SJCRH30 (cell line): ENCODE measurements at regions not wholly inside any gene's neighbourhood (a gene's known extent, or its start where the extent isn't known, plus 50 kb on each side); places are given as distances from the start of the nearest gene placed in this dataset.
A peak's percentile ranks its signal among the peaks of the same experiment; 100 is the strongest.

Source experiments
- DNase-seq, 2 experiments: peaks; one replicate each; pipeline ENCODE4 v3.0.0-alpha.2; 2015 to 2020
- H3K27ac ChIP-seq: fragments of 250-450 bp; sonication (Bioruptor Pico); 2 replicates; pipeline ENCODE4 v1.5.1; 2020; ENCODE audit warnings: mild to moderate bottlenecking, moderate library complexity
- H3K27me3 ChIP-seq: fragments of 250-450 bp; sonication (Bioruptor Pico); 2 replicates; pipeline ENCODE4 v1.5.1; 2020; ENCODE audit warnings: mild to moderate bottlenecking, moderate library complexity
- H3K36me3 ChIP-seq: fragments of 250-450 bp; sonication (Bioruptor Pico); 2 replicates; pipeline ENCODE4 v1.5.1; 2020; ENCODE audit warnings: mild to moderate bottlenecking, moderate library complexity
- H3K4me1 ChIP-seq: fragments of 250-450 bp; sonication (Bioruptor Pico); 2 replicates; pipeline ENCODE4 v1.5.1; 2020; ENCODE audit warnings: mild to moderate bottlenecking, moderate library complexity
- H3K4me3 ChIP-seq: fragments of 250-450 bp; sonication (Bioruptor Pico); 2 replicates; pipeline ENCODE4 v1.5.1; 2020; ENCODE audit warnings: mild to moderate bottlenecking, moderate library complexity
- H3K9me3 ChIP-seq: fragments of 250-450 bp; sonication (Bioruptor Pico); replicated peaks from 2 replicates; pipeline ENCODE4 v1.5.1; 2020; ENCODE audit warnings: mild to moderate bottlenecking, moderate library complexity

GRCh38 chr4:4667622-4668081 is 125.8 kb upstream of the STX18 start:
- Histone ChIP-seq H3K9me3 (no peaks in the 10 kb centered on the region), H3K27me3 (no peaks in the 10 kb centered on the region), H3K27ac (no peak overlapping the region), H3K4me3 (no peak overlapping the region), H3K36me3 (no peaks in the 10 kb centered on the region), H3K4me1 (peaks cover 3% of the 10 kb centered on the region; the same call in 1 of the 2 replicates)
- no peak for DNase-seq

DNA sequence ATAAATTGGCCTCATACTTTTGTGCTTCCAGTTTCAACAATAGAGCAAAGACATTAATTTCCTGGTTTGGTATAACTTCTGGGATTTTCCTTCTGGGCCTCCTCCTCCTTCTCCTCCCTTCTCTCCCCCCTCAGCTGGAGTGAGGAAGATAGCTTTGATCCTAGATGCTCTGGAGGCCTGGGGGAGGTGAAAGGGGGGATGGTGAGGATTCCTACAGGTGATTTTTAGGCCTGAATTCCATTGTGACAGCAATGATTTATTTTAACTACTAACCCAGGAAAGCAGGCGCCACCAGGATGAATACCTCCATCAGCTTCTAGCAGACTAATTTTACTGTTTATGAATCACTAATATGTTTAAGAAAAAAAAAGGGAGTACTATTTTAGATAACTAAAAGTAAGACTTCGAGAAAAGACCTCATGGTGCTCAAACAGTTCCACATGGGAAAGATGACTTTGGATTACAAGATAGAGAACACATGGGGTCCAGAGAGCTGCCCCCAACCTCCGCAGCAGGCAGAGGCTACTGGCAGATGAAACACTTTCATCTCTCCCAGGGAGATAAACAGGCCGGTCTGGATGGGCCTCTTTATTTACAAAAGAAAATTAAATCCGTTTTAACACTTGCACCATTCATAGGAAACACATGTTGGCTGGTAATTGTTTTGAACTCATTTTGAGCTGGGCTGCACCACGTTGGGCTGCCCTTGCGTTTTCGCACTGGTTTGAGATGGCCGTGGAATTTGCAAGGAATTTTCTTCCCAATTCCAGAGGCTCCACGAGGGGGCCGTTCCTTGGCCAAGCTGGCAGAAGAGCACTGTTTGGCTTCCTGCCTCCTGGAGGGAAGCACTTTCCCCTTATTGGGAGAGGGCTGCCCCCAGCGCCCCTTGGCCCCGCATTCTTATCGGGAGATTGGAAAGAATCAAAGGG is 125.1 kb upstream of the STX18 start:
- H3K4me3 ChIP-seq: no peak overlapping the region
- H3K9me3 ChIP-seq: no peaks in the 10 kb centered on the region
- no peaks in the 10 kb centered on the region for H3K27me3 ChIP-seq
- peaks cover 3% of the 10 kb centered on the region; the same call in 1 of the 2 replicates for H3K4me1 ChIP-seq
- no peak overlapping the region for H3K27ac ChIP-seq
- no peaks in the 10 kb centered on the region for H3K36me3 ChIP-seq
- DNase-seq: no peak

GRCh38 chr4:4666187-4666586 is 124.3 kb upstream of the STX18 start:
- no peak for DNase-seq
- H3K9me3 ChIP-seq: no peaks in the 10 kb centered on the region
- H3K27ac ChIP-seq: no peak overlapping the region
- H3K36me3 ChIP-seq: no peaks in the 10 kb centered on the region
- no peaks in the 10 kb centered on the region for H3K27me3 ChIP-seq
- H3K4me1 ChIP-seq: peaks cover 3% of the 10 kb centered on the region; the same call in 1 of the 2 replicates
- no peak overlapping the region for H3K4me3 ChIP-seq

DNA sequence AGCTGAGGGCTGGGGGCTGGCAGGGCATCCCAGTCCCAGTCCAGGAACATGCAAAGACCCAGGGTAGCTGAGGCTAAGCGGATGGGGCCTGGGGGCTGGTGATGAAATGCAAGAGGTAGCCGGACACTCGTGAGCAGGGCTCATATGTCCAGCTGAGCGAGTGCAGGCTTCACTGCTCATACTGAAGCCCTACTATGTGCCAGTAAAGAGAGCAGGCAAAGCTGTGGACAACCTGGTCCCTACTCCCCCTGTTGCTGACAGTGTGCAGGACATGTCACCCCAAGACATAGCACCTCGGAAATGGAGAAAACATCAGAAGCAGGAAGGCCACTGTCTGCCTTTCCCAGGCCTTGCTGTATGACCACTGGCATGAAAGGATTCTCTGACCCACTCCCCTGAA is 122.4 kb upstream of the STX18 start:
- H3K36me3 ChIP-seq: no peaks in the 10 kb centered on the region
- H3K4me1 ChIP-seq: 0 out of 2 replicates have a peak, but pooled peaks cover 3% of the 10 kb centered on the region
- no peak overlapping the region for H3K27ac ChIP-seq
- no peaks in the 10 kb centered on the region for H3K9me3 ChIP-seq
- DNase-seq: no peak
- H3K4me3 ChIP-seq: no peak overlapping the region
- no peaks in the 10 kb centered on the region for H3K27me3 ChIP-seq

DNA sequence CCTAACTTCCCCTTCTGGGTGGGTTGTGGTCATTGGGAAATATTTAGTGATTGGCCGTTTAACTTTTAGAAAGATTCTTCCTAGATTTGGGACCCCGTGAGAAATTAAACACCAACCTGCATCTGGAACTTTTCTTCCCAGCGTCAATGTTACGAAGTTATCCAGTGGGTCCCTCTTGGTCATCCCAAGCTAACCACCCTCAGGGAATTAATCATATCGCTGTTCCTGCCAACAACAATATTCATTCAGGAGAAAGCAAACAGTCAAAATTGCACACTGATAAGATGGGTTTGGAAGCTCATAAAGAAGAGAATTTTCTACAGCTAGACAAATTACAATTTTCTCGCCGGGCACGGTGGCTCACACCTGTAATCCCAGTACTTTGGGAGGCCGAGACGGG is 121.2 kb upstream of the STX18 start:
- DNase-seq: no peak
- no peak overlapping the region for H3K27ac ChIP-seq
- 0 out of 2 replicates have a peak, but pooled peaks cover 3% of the 10 kb centered on the region for H3K4me1 ChIP-seq
- no peak overlapping the region for H3K4me3 ChIP-seq
- no peaks in the 10 kb centered on the region for H3K36me3 ChIP-seq
- H3K9me3 ChIP-seq: no peaks in the 10 kb centered on the region
- H3K27me3 ChIP-seq: no peaks in the 10 kb centered on the region

DNA sequence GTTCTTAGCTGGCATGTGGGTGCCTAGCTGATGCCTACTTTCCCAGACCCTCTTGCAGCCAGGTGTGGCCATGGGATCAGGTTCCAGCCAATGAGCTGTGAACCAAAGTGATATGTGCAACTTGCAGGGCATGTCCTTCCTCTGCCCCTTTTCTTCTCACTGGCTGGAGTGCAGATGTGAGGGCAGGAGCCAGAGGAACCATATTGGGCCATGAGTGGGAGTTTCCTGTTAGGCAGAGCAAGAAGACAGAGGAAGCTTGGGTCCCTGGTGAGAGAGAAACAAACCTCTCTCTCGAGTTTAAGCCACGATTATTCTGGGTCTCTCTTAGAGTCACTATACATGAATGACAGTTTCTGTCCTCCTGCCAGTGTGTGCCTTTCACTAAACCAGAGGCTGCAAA is 120.4 kb upstream of the STX18 start:
- H3K36me3 ChIP-seq: no peaks in the 10 kb centered on the region
- DNase-seq: no peak
- H3K27ac ChIP-seq: no peak overlapping the region
- no peak overlapping the region for H3K4me3 ChIP-seq
- H3K4me1 ChIP-seq: 0 out of 2 replicates have a peak, but pooled peaks cover 3% of the 10 kb centered on the region
- H3K27me3 ChIP-seq: no peaks in the 10 kb centered on the region
- H3K9me3 ChIP-seq: no peaks in the 10 kb centered on the region

- H3K27ac ChIP-seq: no peak overlapping the region; the same call in 1 of the 2 replicates
- DNase-seq: peak; percentile 11 to 14
- no peaks in the 10 kb centered on the region for H3K9me3 ChIP-seq
- H3K36me3 ChIP-seq: no peaks in the 10 kb centered on the region
- no peak overlapping the region for H3K4me3 ChIP-seq
- H3K27me3 ChIP-seq: no peaks in the 10 kb centered on the region
- H3K4me1 ChIP-seq: 0 out of 2 replicates have a peak, but pooled peaks cover 3% of the 10 kb centered on the region
Observed at GRCh38 chr4:4659871-4660651, 118.2 kb upstream of the STX18 start.

DNA sequence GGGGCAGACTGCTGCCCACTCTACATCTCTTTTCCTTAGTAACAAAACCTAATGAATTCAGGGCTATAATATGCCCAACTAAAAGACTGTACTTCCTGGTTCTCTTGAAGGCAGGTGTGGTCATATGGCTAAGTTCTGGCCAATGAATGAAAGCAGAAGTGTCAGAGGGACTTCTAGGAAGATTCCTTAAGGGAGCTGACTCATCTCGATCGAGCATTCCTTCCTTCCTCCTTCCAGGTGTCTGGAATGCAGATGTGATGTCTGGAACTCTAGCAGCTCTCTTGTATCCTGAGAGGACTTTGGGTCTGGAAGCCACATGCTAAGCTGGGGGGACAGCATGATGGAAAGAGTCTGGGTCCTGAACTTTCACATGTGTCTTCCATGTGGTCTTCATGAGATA is 116.2 kb upstream of the STX18 start:
- H3K4me1 ChIP-seq: 0 out of 2 replicates have a peak, but pooled peaks cover 3% of the 10 kb centered on the region
- no peak for DNase-seq
- H3K9me3 ChIP-seq: no peaks in the 10 kb centered on the region
- no peak overlapping the region for H3K4me3 ChIP-seq
- no peaks in the 10 kb centered on the region for H3K27me3 ChIP-seq
- H3K36me3 ChIP-seq: no peaks in the 10 kb centered on the region
- H3K27ac ChIP-seq: no peak overlapping the region

GRCh38 chr4:4656977-4657376 is 115.1 kb upstream of the STX18 start:
- DNase-seq: no peak
- H3K4me3 ChIP-seq: no peak overlapping the region
- H3K27ac ChIP-seq: no peak overlapping the region
- H3K36me3 ChIP-seq: no peaks in the 10 kb centered on the region
- no peaks in the 10 kb centered on the region for H3K9me3 ChIP-seq
- no peaks in the 10 kb centered on the region for H3K27me3 ChIP-seq
- H3K4me1 ChIP-seq: 0 out of 2 replicates have a peak, but pooled peaks cover 3% of the 10 kb centered on the region

- H3K36me3 ChIP-seq: no peaks in the 10 kb centered on the region
- H3K9me3 ChIP-seq: no peaks in the 10 kb centered on the region
- no peak for DNase-seq
- H3K4me3 ChIP-seq: no peak overlapping the region
- no peaks in the 10 kb centered on the region for H3K27me3 ChIP-seq
- no peak overlapping the region for H3K27ac ChIP-seq
- 0 out of 2 replicates have a peak, but pooled peaks cover 3% of the 10 kb centered on the region for H3K4me1 ChIP-seq
Observed at GRCh38 chr4:4655901-4656300, 114.1 kb upstream of the STX18 start.

DNA sequence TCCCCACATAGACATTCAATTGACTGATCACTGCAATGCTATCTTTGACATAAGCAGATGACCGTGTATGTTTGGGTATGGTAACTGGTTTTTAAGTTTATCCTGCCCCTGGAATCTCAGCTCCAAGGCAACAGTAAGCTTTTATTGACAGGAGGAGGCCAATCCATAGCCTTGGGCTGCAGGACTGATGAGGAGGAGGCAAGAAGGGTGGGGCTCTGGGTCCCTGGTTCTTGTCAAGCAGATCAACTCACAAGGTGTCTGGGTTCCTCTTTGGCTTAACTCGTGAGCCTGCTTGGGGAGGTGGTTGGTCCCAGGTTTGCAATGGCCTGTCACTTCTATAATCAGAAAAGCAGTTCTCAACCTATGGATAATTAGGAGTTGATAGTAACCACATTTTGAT is 113.2 kb upstream of the STX18 start:
- H3K36me3 ChIP-seq: no peaks in the 10 kb centered on the region
- no peak overlapping the region for H3K27ac ChIP-seq
- 0 out of 2 replicates have a peak, but pooled peaks cover 3% of the 10 kb centered on the region for H3K4me1 ChIP-seq
- no peaks in the 10 kb centered on the region for H3K27me3 ChIP-seq
- H3K4me3 ChIP-seq: no peak overlapping the region
- H3K9me3 ChIP-seq: no peaks in the 10 kb centered on the region
- DNase-seq: no peak

- Histone ChIP-seq H3K9me3 (no peaks in the 10 kb centered on the region), H3K27ac (no peak overlapping the region), H3K27me3 (no peaks in the 10 kb centered on the region), H3K4me1 (no peaks in the 10 kb centered on the region), H3K4me3 (no peak overlapping the region), H3K36me3 (no peaks in the 10 kb centered on the region)
- no peak for DNase-seq
Observed at GRCh38 chr4:4651811-4652755, 110.2 kb upstream of the STX18 start.

DNA sequence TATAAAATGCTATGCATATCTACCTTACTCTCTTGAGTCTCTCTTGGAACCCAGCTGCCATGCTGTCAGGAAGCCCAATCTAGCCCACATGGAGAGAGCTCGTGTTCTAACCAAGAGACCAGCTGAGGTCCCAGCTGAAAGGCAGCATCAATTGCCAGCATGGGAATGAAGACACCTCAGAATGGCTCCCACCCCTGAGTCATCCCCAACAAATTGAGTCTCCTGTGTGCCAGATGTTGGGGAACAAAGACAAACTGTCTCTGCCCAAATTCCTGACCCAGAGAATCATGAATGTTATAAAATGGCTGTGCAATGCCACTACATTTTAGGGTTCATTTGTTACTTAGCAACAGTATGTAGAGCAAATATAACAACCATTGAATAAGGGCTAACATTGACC is 105.2 kb upstream of the STX18 start:
- no peak for DNase-seq
- no peaks in the 10 kb centered on the region for H3K27me3 ChIP-seq
- H3K36me3 ChIP-seq: no peaks in the 10 kb centered on the region
- H3K4me3 ChIP-seq: no peak overlapping the region
- no peaks in the 10 kb centered on the region for H3K9me3 ChIP-seq
- no peak overlapping the region for H3K27ac ChIP-seq
- H3K4me1 ChIP-seq: no peaks in the 10 kb centered on the region

- H3K4me3 ChIP-seq: no peak overlapping the region
- H3K27me3 ChIP-seq: no peaks in the 10 kb centered on the region
- H3K27ac ChIP-seq: no peak overlapping the region
- no peaks in the 10 kb centered on the region for H3K9me3 ChIP-seq
- no peaks in the 10 kb centered on the region for H3K4me1 ChIP-seq
- H3K36me3 ChIP-seq: no peaks in the 10 kb centered on the region
- no peak for DNase-seq
Observed at GRCh38 chr4:4645743-4646142, 103.9 kb upstream of the STX18 start.
